CD8-positive, alpha-beta memory T cell (primary cell): ENCODE measurements at regions not wholly inside any gene's neighbourhood (a gene's known extent, or its start where the extent isn't known, plus 50 kb on each side); places are given as distances from the start of the nearest gene placed in this dataset.

Experiments
- CTCF ChIA-PET: fragments of 350-600 bp; sonication (Branson Sonifier 250); formaldehyde crosslinking; loops from one replicate; lab custom pipeline; 2021; ENCODE audit warnings: antibody characterized with exemption; lab: Charles Lee
- POLR2A ChIA-PET: fragments of 350-600 bp; sonication (Branson Sonifier 250); formaldehyde crosslinking; loops from one replicate; lab custom pipeline; 2021; ENCODE audit warnings: antibody characterized with exemption; lab: Charles Lee
- DNase-seq, 5 donors: peaks; one replicate each; pipeline versions ENCODE4 v3.0.0 to v3.0.0-alpha.2; 2020 to 2022; ENCODE audit warnings: mixed read lengths in 1 of 5
- H3K27ac ChIP-seq: one replicate; pipeline ENCODE4 v1.7.0; 2013; ENCODE audit warnings: low read depth, mild to moderate bottlenecking, low read length, moderate library complexity
- H3K27me3 ChIP-seq: 2 replicates; pipeline ENCODE4 v1.7.0; 2013; ENCODE audit warnings: low read length, mild to moderate bottlenecking; ENCODE audit not compliant: insufficient read depth, poor library complexity, severe bottlenecking
- H3K36me3 ChIP-seq: 2 replicates; pipeline ENCODE4 v1.7.0; 2013; ENCODE audit warnings: mild to moderate bottlenecking, low read length, moderate library complexity; ENCODE audit not compliant: insufficient read depth
- H3K4me1 ChIP-seq: 2 replicates; pipeline ENCODE4 v1.7.0; 2013; ENCODE audit warnings: mild to moderate bottlenecking, low read length, moderate library complexity; ENCODE audit not compliant: insufficient read depth
- H3K4me3 ChIP-seq: 2 replicates; pipeline ENCODE4 v1.7.0; 2013; ENCODE audit warnings: mild to moderate bottlenecking, low read length
- H3K9me3 ChIP-seq: 2 replicates; pipeline ENCODE4 v1.7.0; 2013; ENCODE audit warnings: mild to moderate bottlenecking, low read length
- H3K27ac Mint-ChIP-seq, 8 donors: one replicate each; pipeline ENCODE4 v1.8.0; 2020 to 2021; ENCODE audit warnings: mixed read lengths in 8 of 8, mild to moderate bottlenecking in 6 of 8, inconsistent platforms in 3 of 8, moderate library complexity in 3 of 8
- H3K27me3 Mint-ChIP-seq, 2 donors: one replicate each; pipeline ENCODE4 v1.8.0; 2020 to 2021; ENCODE audit warnings: mixed read lengths in 2 of 2, mild to moderate bottlenecking in 1 of 2, moderate library complexity in 1 of 2
- H3K36me3 Mint-ChIP-seq, 3 donors: one replicate each; pipeline ENCODE4 v1.8.0; 2020 to 2021; ENCODE audit warnings: mixed read lengths in 3 of 3, inconsistent platforms in 1 of 3, mild to moderate bottlenecking in 1 of 3
- H3K4me1 Mint-ChIP-seq, 3 donors: one replicate each; pipeline ENCODE4 v1.8.0; 2020 to 2021; ENCODE audit warnings: mixed read lengths in 3 of 3, inconsistent platforms in 1 of 3, mild to moderate bottlenecking in 1 of 3
- H3K4me3 Mint-ChIP-seq, 7 donors: one replicate each; pipeline ENCODE4 v1.8.0; 2020 to 2021; ENCODE audit warnings: mixed read lengths in 7 of 7, mild to moderate bottlenecking in 6 of 7, moderate library complexity in 4 of 7, inconsistent platforms in 2 of 7
- H3K9me3 Mint-ChIP-seq, 5 donors: one replicate each; pipeline ENCODE4 v1.8.0; 2020 to 2022; ENCODE audit warnings: mixed read lengths in 5 of 5, mild to moderate bottlenecking in 3 of 5, moderate library complexity in 2 of 5, inconsistent platforms in 1 of 5

GRCh38 chr17:79246225-79247190 lies 171.9 kb downstream of the ENGASE start:
- H3K27me3 Mint-ChIP-seq: peaks cover 12 to 30% of the 10 kb centered on the region in 2 donors
- H3K9me3 Mint-ChIP-seq: no peaks in the 10 kb centered on the region
- H3K27ac Mint-ChIP-seq: no peak overlapping the region
- Histone ChIP-seq H3K36me3 (no peaks in the 10 kb centered on the region), H3K4me1 (no peaks in the 10 kb centered on the region), H3K4me3 (no peak overlapping the region), H3K27me3 (no peaks in the 10 kb centered on the region), H3K27ac (no peak overlapping the region), H3K9me3 (no peaks in the 10 kb centered on the region)
- H3K4me3 Mint-ChIP-seq: no peak overlapping the region
- H3K4me1 Mint-ChIP-seq: no peaks in the 10 kb centered on the region
- H3K36me3 Mint-ChIP-seq: no peaks in the 10 kb centered on the region
- DNase-seq: no peak
- ChIA-PET POLR2A (interaction anchor here (0.5 kb wide), 1 partner anchor 75 kb away, joined by 3 read pairs; no protein-coding TSS in a partner anchor), CTCF (no interaction called here)

GRCh38 chr17:79244665-79245064 lies 170.0 kb downstream of the ENGASE start:
- DNase-seq: no peak

DNA sequence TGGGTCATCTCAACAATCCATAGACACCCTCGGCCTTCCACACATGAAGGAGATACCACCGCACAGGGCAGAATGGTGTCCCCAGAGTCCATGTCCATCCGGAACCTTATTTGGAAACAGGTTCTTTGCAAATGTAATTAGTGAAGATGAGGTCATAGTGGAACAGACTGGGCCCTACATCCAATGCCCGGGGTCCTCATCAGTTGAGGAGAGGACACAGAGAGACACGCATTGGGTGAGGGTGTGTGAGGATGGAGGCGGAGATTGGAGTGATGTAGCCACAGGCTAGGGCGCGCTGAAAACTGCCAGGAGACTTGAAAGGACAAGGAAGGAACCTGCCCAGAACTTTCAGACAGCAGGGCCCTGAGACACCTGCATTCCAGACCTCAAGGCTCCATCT lies 169.4 kb downstream of the ENGASE start:
- Histone ChIP-seq H3K27me3 (no peaks in the 10 kb centered on the region), H3K4me3 (no peak overlapping the region), H3K4me1 (no peaks in the 10 kb centered on the region), H3K36me3 (no peaks in the 10 kb centered on the region), H3K9me3 (no peaks in the 10 kb centered on the region), H3K27ac (no peak overlapping the region)
- POLR2A ChIA-PET: no interaction called here
- DNase-seq: no peak
- no peaks in the 10 kb centered on the region for H3K36me3 Mint-ChIP-seq
- H3K27ac Mint-ChIP-seq: peak overlapping the region in 1 of 8 donors; percentile 64
- no peak overlapping the region for H3K4me3 Mint-ChIP-seq
- no peaks in the 10 kb centered on the region for H3K4me1 Mint-ChIP-seq
- H3K9me3 Mint-ChIP-seq: no peaks in the 10 kb centered on the region
- CTCF ChIA-PET: no interaction called here
- H3K27me3 Mint-ChIP-seq: peaks cover 8 to 21% of the 10 kb centered on the region in 2 donors

More at GRCh38 chr17:79244665-79245064, 170.0 kb downstream of the ENGASE start:
- Histone ChIP-seq H3K36me3 (no peaks in the 10 kb centered on the region), H3K9me3 (no peaks in the 10 kb centered on the region), H3K27ac (no peak overlapping the region), H3K27me3 (no peaks in the 10 kb centered on the region), H3K4me1 (no peaks in the 10 kb centered on the region), H3K4me3 (no peak overlapping the region)
- Mint-ChIP-seq H3K4me3 (no peak overlapping the region), H3K9me3 (no peaks in the 10 kb centered on the region), H3K4me1 (no peaks in the 10 kb centered on the region), H3K27ac (no peak overlapping the region), H3K27me3 (peaks cover 10 to 24% of the 10 kb centered on the region in 2 donors), H3K36me3 (no peaks in the 10 kb centered on the region)
- ChIA-PET POLR2A (no interaction called here), CTCF (no interaction called here)

GRCh38 chr17:79243603-79243990 lies 169.0 kb downstream of the ENGASE start:
- no peak overlapping the region for H3K27ac ChIP-seq
- CTCF ChIA-PET: no interaction called here

DNA sequence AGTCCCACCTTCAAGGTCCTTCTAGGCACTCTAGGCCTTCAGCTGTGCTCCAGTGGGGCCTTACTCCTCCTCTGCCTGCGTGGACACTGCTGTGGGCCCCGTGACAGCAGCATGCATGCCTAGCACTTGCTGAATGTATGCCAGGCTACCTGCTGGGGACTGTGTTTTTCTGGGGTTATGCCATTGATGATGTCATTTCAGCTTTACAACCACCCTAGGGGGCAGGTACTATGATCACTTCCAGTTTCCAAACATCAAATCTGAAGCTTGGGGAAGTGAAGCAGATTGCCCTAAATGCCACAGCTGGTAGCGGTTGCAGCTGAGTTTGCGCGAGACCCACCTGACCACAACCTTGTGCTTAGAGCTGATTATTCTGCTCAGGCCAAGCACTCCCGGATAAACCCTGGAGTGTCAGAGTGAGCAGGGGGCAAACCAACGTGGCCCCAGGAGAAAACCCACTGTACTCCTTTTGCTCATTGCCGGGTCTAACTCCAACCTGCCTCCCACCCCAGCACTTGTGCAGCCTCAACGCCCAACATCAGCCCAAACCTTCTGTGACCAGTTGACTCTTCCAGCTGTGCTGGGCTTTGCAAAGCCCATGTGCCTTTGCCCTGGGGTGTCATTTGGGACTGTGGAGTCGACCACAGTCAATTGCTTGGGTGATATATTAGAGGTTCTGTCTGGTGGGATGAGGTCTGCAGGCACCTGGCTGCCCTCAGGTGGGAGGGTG lies 168.4 kb downstream of the ENGASE start:
- no peak overlapping the region for H3K4me3 ChIP-seq
- H3K27me3 Mint-ChIP-seq: peaks cover 10 to 21% of the 10 kb centered on the region in 2 donors
- no peaks in the 10 kb centered on the region for H3K4me1 Mint-ChIP-seq
- no peak overlapping the region for H3K4me3 Mint-ChIP-seq
- ChIA-PET POLR2A (no interaction called here), CTCF (no interaction called here)
- no peaks in the 10 kb centered on the region for H3K9me3 ChIP-seq
- no peak overlapping the region for H3K27ac ChIP-seq
- no peak overlapping the region for H3K27ac Mint-ChIP-seq
- no peaks in the 10 kb centered on the region for H3K36me3 ChIP-seq
- DNase-seq: no peak
- no peaks in the 10 kb centered on the region for H3K4me1 ChIP-seq
- no peaks in the 10 kb centered on the region for H3K9me3 Mint-ChIP-seq
- no peaks in the 10 kb centered on the region for H3K27me3 ChIP-seq
- H3K36me3 Mint-ChIP-seq: no peaks in the 10 kb centered on the region

More at GRCh38 chr17:79243603-79243990, 169.0 kb downstream of the ENGASE start:
- Histone ChIP-seq H3K4me1 (no peaks in the 10 kb centered on the region), H3K9me3 (no peaks in the 10 kb centered on the region), H3K4me3 (no peak overlapping the region), H3K36me3 (no peaks in the 10 kb centered on the region), H3K27me3 (no peaks in the 10 kb centered on the region)
- Mint-ChIP-seq H3K4me3 (no peak overlapping the region), H3K4me1 (no peaks in the 10 kb centered on the region), H3K9me3 (no peaks in the 10 kb centered on the region), H3K27me3 (peaks cover 9 to 21% of the 10 kb centered on the region in 2 donors), H3K27ac (no peak overlapping the region), H3K36me3 (no peaks in the 10 kb centered on the region)
- no peak for DNase-seq
- POLR2A ChIA-PET: no interaction called here

DNA sequence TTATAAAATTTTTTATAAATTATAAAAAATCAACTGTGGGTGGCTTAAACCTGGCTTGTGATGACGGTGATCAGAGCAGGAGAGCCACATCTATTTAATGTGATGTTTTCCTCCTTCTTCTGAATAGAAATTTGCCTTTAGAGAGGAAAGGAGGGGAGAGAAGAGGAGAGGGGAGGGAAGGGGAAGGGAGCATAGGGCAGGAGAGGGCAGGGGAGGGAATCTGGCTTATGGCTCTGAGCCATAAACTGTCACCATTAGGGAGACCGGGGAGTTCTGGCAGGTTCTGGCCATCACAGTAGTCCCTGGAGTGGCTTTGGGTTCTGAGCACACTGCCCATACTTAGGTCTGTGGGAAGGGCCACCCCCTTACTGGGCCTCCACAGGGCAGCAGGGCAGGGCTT lies 167.8 kb downstream of the ENGASE start:
- Mint-ChIP-seq H3K4me3 (no peak overlapping the region), H3K4me1 (no peaks in the 10 kb centered on the region), H3K27me3 (peaks cover 8 to 19% of the 10 kb centered on the region in 2 donors), H3K27ac (no peak overlapping the region), H3K9me3 (no peaks in the 10 kb centered on the region), H3K36me3 (no peaks in the 10 kb centered on the region)
- H3K27me3 ChIP-seq: no peaks in the 10 kb centered on the region
- ChIA-PET CTCF (no interaction called here), POLR2A (no interaction called here)
- H3K27ac ChIP-seq: no peak overlapping the region
- no peaks in the 10 kb centered on the region for H3K36me3 ChIP-seq
- H3K4me3 ChIP-seq: no peak overlapping the region
- no peaks in the 10 kb centered on the region for H3K9me3 ChIP-seq
- DNase-seq: no peak
- H3K4me1 ChIP-seq: no peaks in the 10 kb centered on the region

DNA sequence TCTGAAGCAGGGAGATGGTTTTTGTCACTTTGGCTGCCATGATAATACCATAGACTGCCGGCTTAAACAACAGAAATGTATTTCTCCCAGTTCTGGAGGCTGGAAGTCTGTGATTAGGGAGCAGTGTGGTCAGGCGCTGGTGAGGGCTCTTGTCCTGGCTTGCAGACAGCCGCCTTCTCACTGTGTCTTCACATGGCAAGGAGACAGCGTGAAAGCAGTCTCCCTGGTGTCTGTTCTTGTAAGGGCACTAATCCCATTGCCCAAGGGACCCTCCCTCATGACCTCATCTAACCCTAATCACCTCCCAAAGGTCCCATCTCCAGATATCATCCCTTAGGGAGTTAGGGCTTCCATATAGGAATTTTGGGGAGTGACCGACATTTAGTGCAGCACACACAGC lies 167.0 kb downstream of the ENGASE start:
- POLR2A ChIA-PET: no interaction called here

DNA sequence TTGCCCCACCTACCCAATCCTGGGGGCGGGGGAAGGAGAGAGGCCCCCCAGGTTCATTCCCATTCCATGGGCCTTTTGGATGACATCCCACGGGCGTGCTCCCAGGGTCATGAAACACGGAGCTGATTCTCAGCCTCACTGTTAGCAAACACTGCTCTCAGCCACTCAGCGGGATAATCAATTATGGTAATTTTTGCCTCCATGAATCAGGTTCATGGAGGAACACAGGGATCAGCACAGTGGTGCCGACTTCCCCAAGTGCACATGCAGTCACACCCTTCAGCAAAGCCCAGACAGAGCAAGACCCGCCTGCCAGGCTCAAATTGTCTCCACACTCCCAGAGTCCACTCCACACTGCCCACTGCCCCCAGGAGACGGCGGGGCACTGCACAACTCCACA lies 164.6 kb downstream of the ENGASE start:
- Histone ChIP-seq H3K4me1 (no peaks in the 10 kb centered on the region), H3K36me3 (no peaks in the 10 kb centered on the region), H3K9me3 (no peaks in the 10 kb centered on the region), H3K27me3 (no peaks in the 10 kb centered on the region), H3K4me3 (no peak overlapping the region), H3K27ac (no peak overlapping the region)
- H3K36me3 Mint-ChIP-seq: no peaks in the 10 kb centered on the region
- CTCF ChIA-PET: no interaction called here
- H3K4me1 Mint-ChIP-seq: no peaks in the 10 kb centered on the region
- peaks cover 4 to 24% of the 10 kb centered on the region in 2 donors for H3K27me3 Mint-ChIP-seq
- H3K27ac Mint-ChIP-seq: no peak overlapping the region
- DNase-seq: no peak
- POLR2A ChIA-PET: no interaction called here
- no peak overlapping the region for H3K4me3 Mint-ChIP-seq
- H3K9me3 Mint-ChIP-seq: no peaks in the 10 kb centered on the region

More for the DNA sequence above, 167.0 kb downstream of the ENGASE start:
- no peaks in the 10 kb centered on the region for H3K4me1 Mint-ChIP-seq
- H3K4me3 Mint-ChIP-seq: no peak overlapping the region
- H3K9me3 Mint-ChIP-seq: no peaks in the 10 kb centered on the region
- peaks cover 5 to 26% of the 10 kb centered on the region in 2 donors for H3K27me3 Mint-ChIP-seq
- Histone ChIP-seq H3K27me3 (no peaks in the 10 kb centered on the region), H3K27ac (no peak overlapping the region), H3K4me3 (no peak overlapping the region), H3K9me3 (no peaks in the 10 kb centered on the region), H3K36me3 (no peaks in the 10 kb centered on the region), H3K4me1 (no peaks in the 10 kb centered on the region)
- CTCF ChIA-PET: no interaction called here
- H3K27ac Mint-ChIP-seq: no peak overlapping the region
- no peaks in the 10 kb centered on the region for H3K36me3 Mint-ChIP-seq
- no peak for DNase-seq
